Stimulated activated CD8-positive, alpha-beta memory T cell treated with anti-CD3 and anti-CD28 coated beads, Interleukin-4, amount 100 ng/mL, for 24 hours (primary cell): ENCODE measurements at regions not wholly inside any gene's neighbourhood (a gene's known extent, or its start where the extent isn't known, plus 50 kb on each side); places are given as distances from the start of the nearest gene placed in this dataset.
"Not testable (repeated sequence)": the region's sequence is repeated elsewhere in the genome, so short reads cannot be mapped to it uniquely, and the experiment has no call there.

Experiments
- DNase-seq: peaks from one replicate; pipeline ENCODE4 v3.0.0-alpha.2; 2020; ENCODE audit warnings: low read depth

DNA sequence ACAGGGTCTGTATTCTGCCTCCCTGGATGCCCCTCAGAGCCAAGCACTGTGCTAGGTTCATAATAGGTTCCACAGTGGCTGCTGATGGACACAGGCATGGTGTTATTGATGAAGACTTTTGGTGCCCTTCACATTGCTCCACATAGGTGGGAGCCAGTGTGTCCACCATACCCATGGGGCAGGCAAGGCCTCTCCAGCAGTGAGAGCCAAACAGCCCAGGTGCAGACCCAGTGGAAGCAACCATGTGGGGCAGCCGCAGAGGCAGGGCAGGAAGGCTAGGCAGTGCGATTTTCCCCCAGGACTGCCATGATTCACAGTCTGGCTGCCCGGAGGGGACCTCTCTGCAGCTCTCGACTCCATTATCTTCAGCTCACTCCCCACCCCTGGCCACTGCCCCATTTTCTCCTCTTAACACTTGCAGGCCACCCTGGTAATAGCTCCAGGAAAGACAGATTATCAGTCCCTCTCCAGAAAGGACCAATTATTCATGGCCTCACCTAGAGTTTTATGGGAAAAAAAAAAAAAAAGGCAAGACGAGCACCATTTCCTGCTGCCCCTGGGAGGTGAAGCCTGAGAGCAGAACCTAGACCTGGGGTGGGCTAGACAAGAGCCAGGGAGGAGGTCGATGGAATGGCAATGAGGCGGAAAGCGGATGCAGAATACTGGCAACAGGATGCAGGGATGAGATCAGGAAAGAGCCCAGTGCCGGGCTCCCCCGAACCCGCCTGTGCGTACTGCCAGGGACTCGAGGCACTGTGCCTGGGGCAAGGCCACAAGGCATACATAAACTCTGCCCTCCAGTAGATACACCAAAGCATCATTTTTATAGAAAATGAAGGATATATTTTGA lies 343.0 kb upstream of the NCAM1 start:
- DNase-seq: no peak

DNA sequence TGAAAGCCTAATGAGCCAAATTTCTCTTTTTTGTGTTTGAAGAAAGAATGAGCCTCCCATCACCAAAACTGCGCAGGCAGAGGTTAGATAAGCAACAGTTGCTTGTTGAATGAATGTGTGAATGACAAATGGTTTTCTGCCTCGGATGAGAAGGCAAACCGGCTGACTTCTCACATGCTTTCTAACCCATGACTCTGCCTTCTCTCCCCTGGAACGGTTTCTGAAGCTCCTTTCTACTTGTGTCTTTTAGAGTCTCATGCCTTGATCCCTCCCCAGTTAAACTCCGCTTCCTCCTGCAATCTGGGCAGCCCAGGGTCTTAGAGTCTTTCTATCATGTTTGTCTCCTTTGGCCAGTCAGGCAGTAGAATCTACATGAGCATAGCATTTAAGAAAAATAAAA lies 342.1 kb upstream of the NCAM1 start:
- DNase-seq: no peak

DNA sequence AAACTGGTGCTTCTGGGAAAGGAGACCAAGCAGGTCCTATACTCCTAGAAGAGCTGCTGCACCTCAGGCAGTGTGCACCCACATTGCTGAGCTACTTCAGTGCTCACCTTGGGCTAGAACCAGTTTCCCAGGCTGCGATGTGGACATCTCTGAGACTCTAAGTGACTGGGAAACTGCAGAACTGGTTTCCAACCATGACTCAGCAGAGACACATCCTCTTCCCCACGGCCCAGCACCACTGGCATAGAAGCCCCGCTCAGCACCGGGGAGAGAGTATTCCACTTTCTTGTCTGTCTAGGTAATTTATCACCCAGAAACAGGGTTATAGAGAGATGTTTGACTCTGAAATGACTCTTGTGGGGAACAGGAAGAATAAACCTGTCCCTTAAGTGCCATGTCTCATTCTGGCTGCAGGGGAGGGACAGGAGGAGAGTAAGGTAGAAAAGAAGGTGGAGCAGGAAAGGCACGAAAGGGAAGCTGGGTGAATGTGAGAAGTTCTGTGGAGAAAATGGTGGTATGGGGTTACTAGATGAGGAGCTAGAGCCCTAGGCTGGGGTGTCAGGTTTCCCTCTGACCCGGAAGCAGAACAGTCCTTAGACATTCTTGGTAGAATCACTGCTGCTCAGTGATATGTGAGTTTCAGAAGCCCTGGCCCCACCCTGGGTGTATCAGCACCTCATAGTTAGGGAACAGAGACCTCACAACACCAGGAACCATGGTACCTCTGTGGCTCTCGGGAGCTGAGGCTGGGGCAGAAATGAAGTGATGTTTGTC lies 340.4 kb upstream of the NCAM1 start:
- no peak for DNase-seq

DNA sequence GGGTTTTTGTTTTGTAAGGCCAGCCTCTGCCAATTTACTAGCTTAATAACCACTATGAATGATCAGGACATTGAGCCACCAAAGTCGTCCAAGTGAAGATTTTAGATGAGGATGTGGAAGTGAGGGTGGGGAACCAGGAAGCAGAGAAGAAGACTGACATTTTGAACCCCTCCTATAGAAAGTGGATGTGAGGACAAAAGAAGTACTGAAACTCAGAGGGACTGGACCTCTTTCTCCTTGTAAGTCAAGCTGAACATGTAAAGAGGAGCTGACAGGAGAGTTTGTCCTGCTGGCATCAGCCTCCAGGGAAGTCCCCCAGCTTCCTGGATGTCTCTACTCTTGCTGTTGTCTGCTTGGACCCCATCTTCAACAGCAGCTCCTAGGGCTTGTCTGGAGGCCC lies 338.2 kb upstream of the NCAM1 start:
- DNase-seq: no peak

DNA sequence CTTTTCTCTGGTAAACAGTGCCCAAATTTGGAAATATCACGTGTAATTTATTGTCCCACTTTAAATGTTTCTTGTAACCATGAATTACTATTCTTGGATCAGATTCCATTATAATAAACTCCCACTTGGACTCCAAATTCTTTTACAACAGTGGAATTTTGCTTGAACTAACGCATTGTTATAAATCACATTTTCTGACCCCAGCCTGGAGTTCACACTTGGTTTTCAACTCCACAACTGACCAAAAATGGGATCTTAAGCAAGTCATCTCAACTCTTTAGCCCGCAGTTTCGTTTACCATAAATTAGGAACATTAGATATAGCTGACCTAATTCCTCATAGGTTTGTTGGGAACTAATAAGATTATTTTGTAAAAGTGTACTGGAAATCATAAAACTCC lies 336.8 kb upstream of the NCAM1 start:
- no peak for DNase-seq

DNA sequence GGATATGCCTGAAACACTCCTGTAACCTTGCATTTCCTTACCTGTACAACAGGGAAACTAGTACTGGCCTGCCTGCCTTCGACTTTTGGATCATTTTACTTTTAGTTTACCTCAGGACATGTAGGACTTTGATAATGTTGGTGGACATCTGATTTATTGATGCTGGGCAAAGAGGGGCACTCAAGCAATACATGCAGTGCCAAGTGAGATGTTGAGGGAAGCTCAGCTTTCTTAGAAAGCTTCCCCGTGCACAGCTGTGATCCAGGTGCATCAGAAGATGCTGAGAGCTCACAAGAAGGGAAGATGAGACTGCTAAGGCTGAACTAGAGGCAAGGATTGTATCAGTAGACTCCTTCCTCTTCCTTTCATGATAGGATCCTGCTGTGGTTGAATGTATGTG lies 336.2 kb upstream of the NCAM1 start:
- DNase-seq: not testable (repeated sequence)

DNA sequence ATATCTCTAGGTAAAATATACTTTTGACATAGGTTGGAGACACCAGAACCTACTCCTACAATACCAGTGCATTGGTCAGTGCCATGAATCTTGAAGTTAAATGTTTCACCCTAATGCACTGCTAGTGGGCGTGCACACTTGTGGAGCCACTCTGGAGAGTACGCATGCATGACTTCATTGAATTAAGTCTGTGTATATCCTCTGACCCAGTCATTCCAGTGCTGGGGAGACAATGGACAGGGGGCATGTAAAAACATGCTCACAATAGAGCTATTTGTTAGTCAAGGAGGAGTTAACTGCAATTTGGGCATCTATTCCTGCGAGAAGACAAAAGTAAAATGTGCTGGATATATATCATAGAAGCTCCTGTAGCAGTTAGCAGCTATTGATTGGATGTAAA lies 335.4 kb upstream of the NCAM1 start:
- DNase-seq: no peak

DNA sequence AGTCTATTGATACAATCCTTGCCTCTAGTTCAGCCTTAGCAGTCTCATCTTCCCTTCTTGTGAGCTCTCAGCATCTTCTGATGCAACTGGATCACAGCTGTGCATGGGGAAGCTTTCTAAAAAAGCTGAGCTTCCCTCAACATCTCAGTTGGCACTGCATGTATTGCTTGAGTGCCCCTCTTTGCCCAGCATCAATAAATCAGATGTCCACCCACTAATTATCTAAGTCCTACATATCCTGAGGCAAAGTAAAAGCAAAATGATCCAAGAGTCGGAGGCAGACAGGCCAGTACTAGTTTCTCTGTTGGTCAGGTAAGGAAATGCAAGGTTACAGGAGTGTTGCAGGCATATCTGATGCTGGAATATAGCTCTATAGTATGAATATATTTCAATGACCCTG lies 334.5 kb upstream of the NCAM1 start:
- no peak for DNase-seq

DNA sequence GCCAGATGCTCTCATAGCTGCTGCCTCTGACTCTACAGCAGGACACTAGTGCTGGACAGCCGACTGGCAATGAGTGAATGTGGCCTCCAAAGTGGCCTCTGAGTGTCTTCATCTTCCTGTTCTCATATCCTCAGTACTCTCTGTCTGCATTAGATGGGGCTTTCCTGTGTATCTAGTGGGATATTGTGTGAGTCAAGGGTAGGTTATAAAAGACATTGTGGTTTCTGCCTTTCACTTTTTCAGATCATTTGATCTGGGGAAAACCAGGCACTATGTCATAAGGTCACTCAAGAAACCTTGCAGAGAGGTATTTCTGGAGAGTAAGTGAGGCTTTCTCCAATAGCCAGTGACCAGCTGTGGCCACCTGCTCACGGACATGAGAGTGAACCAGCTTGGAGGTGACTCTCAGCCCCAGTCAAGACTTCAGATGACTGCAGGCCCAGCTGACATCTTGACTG lies 333.6 kb upstream of the NCAM1 start:
- DNase-seq: no peak

DNA sequence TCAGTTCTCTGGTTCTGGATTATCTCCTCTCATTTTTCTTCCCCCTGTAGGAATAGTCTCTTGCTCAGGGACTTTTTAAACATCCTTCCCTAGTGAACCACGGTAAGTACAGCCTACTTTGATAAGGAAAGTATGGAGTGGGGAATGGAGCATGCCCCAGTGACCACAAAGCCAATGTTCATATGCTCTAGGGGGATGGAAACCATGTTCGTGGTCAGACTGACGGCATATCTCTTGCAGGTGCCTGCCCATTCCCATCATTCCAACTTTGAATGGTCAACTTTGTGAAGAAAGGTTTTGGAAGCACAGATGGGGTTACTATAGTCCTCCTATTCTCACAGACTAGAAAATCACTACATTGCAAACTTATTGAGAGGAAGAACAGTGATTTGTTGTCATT lies 332.5 kb upstream of the NCAM1 start:
- DNase-seq: no peak

DNA sequence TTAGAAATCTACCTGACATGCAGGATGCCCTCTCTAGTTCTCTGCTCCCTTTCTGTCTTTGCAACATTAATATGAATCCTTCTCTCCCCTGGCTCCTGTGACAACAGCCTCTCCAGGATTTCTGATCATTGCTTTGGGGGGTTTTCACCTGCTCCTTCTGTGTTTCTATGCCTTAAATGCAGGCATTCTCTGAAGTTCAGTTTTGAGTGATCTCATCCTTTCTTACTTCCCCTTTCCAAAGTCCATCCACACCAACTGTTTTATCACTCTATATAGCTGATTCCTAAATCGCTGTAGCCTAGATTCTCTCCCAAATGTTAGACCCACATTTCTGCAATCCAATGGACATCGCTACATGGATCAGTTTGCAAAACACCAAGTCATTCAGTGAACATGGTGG lies 330.7 kb upstream of the NCAM1 start:
- no peak for DNase-seq

DNA sequence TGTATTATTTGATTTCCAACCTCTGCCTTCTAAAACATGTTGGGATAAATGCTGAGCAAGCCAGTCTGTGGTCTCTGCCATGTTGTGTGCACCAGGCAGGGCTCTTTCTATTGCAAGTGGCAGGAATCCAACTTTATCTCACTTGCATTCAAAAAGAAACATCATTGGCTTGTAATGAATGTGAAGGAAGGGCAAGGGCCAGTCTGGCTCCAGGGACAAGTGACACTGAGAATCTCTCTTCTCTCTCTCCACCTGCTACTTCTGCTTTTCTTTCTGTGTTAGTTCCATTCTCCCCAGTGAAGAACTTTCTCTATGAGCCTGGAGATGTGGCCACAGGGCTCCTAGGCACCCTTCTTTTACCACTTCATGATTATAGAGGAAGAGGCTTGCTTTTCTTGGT lies 329.9 kb upstream of the NCAM1 start:
- DNase-seq: no peak

DNA sequence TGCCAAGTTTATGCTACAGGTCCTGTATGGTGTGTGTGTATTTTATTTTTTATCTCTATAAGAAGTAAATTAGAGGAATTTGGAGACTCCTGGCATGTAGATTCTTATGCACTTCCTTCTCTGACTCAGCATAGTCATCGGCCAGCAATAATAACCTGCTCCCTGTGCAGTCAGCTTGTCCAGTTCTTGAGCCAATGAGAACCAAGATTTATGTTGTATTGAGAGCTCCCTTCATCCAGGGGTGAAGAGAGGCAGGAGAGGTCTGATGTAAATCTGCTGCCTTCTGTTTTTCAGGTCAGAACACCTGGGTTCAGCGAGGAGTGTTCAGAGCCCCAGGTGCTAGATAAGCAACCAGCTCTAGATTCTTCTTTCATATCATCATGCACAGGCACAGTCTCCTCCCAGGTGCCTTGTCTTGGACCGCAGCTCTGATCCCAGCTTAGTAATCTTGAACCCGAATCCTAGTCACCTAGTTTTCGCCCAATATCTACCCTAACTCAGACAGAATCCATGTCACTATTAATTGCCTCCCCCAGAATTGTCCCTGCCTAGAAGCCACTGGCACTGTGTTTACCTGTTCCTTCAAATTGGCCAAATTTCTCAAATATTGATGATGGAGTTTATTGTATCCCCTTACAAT lies 328.2 kb upstream of the NCAM1 start:
- DNase-seq: no peak

DNA sequence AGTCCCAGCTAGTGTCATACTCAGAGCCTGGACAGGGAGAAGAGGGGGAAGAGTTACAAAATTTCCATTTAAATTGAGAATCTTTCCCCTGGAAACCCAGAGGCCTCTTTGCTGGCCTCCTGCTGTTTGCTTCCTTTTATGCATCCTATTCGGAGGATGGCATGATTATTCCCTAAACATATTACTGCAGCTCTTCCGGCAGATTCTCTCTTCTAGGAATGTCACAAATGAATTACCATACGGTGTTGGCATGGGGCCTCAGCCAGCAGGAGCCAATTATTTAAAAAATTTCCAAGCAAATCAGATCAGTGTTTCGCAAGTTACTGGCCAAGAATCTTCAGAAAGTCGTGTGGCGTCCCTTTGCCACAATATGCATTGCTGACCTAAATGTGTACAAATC lies 326.7 kb upstream of the NCAM1 start:
- no peak for DNase-seq

DNA sequence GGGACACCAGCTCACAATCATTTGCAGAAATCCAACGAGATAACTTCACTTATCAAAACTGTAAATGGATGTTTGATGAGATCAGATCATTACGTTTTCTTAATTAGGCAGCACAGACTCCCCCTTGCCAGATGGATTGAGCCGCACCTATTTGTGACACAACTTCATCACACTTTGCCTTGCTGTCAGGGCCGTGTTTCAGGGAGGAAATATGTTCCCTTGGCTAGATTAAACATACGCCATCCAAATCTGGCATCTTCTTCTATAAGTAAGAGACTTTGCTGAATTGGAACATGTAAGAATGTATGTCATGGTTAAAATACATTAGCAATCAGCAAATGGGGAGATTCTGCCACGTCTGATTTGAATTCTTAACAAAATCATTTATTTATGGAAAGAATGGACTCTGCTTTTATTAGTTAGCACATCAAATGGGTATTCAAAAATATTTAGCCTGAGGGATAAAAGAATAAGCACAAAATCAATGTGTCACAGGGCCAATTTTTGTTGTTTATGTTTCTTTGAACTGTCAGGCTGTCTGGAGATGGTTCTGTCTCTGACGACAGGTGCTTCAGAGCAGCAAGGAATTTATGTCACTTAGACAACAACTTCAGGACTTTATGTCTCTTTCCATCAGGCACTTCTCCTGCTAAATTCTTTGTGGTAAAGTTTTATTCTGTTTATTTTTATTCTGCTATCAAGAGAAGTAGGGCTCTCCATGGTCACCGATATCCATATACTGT lies 326.1 kb upstream of the NCAM1 start:
- DNase-seq: no peak

DNA sequence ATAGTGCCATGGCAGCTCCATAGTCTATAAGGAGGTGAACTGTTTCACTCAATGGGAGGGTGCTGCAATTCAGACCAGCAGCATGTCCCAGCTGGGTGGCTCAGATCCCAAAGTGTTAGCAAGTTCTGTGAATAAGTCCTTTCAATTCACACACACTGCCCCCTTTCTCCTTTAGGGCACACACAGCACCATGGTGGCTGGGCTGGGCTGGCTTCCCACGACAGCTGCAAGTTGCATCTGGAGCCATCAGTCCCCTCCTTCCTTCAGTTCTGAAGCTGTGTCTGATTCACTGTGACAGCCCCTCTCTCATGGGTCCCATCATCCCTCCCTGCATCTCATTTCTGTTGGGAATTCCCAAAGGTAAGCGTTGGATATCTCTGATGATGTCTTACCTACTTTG lies 324.1 kb upstream of the NCAM1 start:
- no peak for DNase-seq

DNA sequence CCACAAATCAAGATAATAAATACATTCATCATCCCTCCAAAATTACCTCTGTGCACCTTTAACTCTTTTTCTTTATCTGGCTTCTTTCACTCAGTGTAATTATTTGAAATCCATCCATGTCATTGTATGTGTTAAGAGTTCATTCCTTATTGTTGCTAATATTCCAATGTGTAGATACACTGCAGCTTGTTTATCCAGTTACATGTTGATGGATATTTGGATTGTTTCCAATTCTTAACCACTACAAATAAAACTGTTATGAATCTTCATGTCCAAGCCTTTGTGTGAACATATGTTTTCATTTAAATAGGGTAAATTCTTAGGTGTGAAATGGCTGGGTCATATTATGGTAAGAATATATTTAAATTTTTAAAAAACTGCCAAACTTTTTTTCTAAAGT lies 323.3 kb upstream of the NCAM1 start:
- DNase-seq: no peak

DNA sequence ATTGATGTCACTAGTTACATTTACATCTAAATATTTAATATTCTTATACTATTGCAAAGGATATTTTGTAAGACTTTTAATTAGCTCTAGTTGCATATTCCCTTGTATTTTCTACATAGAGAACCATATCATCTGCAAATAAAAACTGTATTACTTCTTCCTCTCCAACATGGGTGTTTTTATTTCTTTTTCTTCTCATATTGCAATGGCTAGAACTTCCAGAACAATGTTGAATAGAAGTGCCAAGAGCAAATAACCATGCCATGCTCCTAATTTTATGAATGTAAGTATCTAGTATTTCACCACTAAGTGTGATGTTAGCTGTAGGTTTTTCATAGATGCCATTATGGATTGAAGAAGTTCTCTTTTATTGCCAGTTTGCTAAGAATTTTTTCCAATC lies 321.8 kb upstream of the NCAM1 start:
- no peak for DNase-seq

DNA sequence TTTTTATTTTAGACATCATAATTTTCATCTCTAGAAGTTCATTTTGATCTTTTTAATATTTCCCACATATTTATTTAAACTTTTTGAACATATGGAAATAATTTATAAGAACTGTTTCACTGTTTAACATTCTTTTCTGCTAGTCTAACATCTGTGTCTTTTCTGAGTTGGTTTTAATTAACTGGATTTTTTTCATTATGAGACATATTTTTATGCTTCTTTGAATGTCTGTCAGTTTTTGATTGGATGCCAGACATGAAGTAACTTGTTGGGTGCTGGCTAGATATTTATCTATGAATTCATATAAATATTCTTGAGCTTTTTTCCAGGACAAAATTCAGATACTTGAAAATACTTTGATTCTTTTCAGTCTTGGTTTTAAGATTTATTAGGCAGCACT lies 317.8 kb upstream of the NCAM1 start:
- DNase-seq: no peak

DNA sequence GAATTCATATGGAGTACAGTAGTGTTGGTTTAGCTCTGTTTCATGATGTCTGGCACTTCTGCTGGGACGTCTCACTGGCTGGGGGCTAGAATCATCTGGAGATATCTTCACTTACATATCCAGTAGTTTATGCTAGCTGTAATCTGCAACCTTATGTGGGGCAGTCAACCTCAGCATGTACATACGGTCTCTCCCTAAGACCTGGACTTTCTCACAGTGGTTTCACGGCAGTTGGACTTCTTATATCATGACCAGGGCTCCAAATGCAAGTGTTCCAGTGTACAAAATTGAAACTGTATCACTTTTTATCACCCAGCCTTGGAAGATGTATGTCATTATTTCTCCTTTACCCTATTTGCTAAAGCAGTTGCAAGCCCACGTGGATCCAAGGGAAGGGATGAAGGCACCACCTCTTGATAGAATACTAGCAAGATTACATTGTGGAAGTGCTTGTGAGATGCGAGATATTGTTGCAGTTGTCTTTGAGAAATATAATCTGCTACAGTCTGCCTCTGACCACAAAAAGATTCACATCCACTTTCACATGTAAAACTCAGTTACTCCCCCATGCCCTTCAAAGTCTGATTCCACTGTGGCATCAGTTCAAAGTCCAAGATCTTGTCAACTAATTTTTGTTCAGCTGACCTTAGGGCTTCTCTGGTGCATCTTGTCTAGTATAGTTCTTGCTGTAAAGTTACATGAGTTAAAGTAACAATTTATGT lies 316.6 kb upstream of the NCAM1 start:
- no peak for DNase-seq

DNA sequence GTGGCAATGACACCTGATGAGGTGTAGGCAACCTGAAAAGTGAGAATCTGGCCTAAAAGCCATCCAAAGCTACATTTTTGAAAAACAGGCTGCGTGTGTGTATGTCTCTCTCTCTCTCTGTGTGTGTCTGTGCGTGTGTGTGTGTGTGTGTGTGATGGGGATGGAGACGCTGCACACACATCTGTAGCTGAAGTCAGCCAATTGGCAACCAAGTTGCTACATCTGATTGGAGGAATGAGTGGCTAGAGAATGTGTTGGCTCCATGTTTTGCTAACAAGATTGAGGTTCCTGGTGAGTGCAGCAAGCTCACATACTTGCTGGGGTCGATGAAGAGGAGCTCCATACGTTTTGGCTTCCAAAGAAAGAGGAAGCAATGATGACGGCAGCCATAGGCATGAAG lies 311.4 kb upstream of the NCAM1 start:
- DNase-seq: no peak

DNA sequence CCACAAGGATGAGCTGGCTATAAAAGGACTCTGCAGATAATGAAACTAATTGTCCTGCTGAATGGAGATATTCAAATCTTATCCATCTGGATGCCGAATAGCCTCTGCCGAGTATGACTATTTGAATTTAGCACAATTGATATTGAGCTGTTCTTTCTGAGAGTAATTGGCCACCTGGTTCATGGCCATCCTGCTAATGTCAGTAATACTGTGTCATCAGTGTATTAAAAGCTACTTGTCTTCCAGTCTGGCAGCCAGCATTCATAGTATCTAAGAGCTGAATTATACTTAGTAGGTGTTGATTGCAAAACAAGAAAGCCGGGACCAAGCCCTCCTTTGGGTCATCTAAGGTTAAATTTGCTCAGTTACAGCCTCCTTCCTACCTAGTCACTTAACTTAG lies 310.7 kb upstream of the NCAM1 start:
- DNase-seq: no peak
